Lower lobe of right lung (tissue), 2 donors: ENCODE measurements at regions not wholly inside any gene's neighbourhood (a gene's known extent, or its start where the extent isn't known, plus 50 kb on each side); places are given as distances from the start of the nearest gene placed in this dataset.

Experiments used
- ATAC-seq, 2 donors: fragments of 200-7000 bp; cut with Tn5 transposase; one replicate each; pipeline ENCODE4 v1.9.1; 2020 to 2022; ENCODE audit warnings: mild to moderate bottlenecking in 2 of 2, moderate library complexity in 2 of 2
- DNase-seq: peaks from one replicate; pipeline ENCODE4 v3.0.0-alpha.2; 2020
- H3K27ac ChIP-seq: fragments of 200-600 bp; one replicate; pipeline ENCODE4 v1.8.0; 2022
- H3K27me3 ChIP-seq: fragments of 200-600 bp; one replicate; pipeline ENCODE4 v1.8.0; 2022; ENCODE audit warnings: low read depth
- H3K36me3 ChIP-seq: fragments of 200-600 bp; one replicate; pipeline ENCODE4 v1.8.0; 2022; ENCODE audit warnings: mild to moderate bottlenecking
- H3K4me1 ChIP-seq: fragments of 200-600 bp; one replicate; pipeline ENCODE4 v1.8.0; 2022
- H3K4me3 ChIP-seq: fragments of 200-600 bp; one replicate; pipeline ENCODE4 v1.8.0; 2022; ENCODE audit warnings: mild to moderate bottlenecking
- H3K9me3 ChIP-seq: fragments of 200-600 bp; one replicate; pipeline ENCODE4 v1.8.0; 2022
- intact Hi-C: fragments of 100-400 bp; cut with DNase I; formaldehyde crosslinking; loops from one replicate; pipeline ENCODE4 v1.11.0; 2022
- TF ChIP-seq, protein P1 (sequence below): fragments of 200-600 bp; IDR thresholded peaks from one replicate; pipeline ENCODE4 v1.8.0; 2022; ENCODE audit warnings: antibody characterized with exemption, mild to moderate bottlenecking
- donor health status: DM: no; HTN: yes; CAD: no; lungs with severe emphysema.

DNA sequence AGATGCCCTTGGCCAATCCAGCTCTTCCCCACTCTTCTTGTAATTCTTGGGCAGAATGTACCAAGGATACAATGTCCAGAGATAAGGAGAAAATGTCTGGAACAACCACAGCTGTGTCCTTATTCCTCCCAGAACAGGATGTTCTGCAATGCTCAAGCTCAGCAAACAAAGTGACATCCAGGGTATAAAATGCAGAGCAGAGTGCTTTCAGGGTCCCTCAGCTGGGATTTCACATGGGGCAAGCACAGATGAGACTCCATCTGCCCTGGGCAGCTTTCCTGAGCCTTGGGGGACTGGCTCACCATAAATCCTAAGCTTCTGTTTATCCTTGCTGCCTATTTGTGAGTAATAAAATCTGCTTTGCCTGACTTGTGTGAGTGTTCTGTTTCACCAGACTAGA, 127.4 kb downstream of the VAPA start:
- Histone ChIP-seq H3K27me3 (no peaks in the 10 kb centered on the region), H3K9me3 (peaks cover 20% of the 10 kb centered on the region), H3K4me3 (no peak overlapping the region), H3K4me1 (peaks cover 4% of the 10 kb centered on the region), H3K27ac (peak overlapping the region; percentile 76), H3K36me3 (no peaks in the 10 kb centered on the region)
- peak; percentile 62 to 87 for ATAC-seq
- intact Hi-C loops: no loop called here
- no peak for DNase-seq
- TF ChIP-seq, protein P1, sequence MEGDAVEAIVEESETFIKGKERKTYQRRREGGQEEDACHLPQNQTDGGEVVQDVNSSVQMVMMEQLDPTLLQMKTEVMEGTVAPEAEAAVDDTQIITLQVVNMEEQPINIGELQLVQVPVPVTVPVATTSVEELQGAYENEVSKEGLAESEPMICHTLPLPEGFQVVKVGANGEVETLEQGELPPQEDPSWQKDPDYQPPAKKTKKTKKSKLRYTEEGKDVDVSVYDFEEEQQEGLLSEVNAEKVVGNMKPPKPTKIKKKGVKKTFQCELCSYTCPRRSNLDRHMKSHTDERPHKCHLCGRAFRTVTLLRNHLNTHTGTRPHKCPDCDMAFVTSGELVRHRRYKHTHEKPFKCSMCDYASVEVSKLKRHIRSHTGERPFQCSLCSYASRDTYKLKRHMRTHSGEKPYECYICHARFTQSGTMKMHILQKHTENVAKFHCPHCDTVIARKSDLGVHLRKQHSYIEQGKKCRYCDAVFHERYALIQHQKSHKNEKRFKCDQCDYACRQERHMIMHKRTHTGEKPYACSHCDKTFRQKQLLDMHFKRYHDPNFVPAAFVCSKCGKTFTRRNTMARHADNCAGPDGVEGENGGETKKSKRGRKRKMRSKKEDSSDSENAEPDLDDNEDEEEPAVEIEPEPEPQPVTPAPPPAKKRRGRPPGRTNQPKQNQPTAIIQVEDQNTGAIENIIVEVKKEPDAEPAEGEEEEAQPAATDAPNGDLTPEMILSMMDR: no peak

DNA sequence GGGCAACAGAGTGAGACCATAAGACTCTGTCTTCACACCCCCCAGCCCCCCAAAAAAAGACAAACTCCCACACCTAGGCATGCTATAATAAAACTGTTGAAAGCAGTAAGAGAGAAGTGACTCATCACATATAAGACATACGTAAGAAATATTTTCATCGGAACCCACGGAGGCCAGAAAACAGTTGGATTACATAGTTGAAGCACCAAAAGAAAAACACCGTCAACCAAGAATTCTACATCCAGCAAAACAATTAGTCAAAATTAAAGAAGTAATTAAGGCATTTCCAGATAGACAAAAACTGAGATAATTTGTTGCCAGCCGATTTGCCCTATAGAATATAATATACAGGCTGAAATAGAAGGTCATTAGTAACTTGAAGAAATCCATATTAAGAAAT, 128.7 kb downstream of the VAPA start:
- H3K9me3 ChIP-seq: peaks cover 20% of the 10 kb centered on the region
- intact Hi-C loops: no loop called here
- no peak overlapping the region for H3K4me3 ChIP-seq
- DNase-seq: no peak
- H3K27me3 ChIP-seq: no peaks in the 10 kb centered on the region
- H3K27ac ChIP-seq: peak overlapping the region; percentile 61
- no peak for ATAC-seq
- no peaks in the 10 kb centered on the region for H3K4me1 ChIP-seq
- no peaks in the 10 kb centered on the region for H3K36me3 ChIP-seq
- TF ChIP-seq, protein P1: no peak

DNA sequence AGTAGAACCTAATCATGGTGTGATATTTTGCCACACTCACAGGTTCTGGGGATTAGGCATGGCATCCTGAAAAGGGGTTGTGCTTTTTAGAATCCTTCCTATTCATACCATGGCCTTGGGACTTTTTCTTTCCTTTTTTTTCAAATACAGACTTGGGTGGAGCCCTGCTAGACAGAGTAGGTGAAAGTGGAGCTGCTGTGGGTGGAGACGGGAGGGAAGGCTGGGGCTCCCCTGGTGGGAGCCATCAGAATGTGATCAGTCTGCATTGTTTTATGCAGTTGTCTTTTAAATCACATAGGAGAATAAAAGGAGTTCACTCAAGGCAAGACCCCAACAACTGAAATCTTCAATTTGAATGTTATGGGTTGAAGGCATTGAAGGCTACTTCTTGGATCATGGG, 130.2 kb downstream of the VAPA start:
- intact Hi-C loops: no loop called here
- peak overlapping the region; percentile 7 for H3K27ac ChIP-seq
- H3K27me3 ChIP-seq: no peaks in the 10 kb centered on the region
- DNase-seq (no peak), ATAC-seq (no peak)
- H3K4me1 ChIP-seq: no peaks in the 10 kb centered on the region
- no peak overlapping the region for H3K4me3 ChIP-seq
- TF ChIP-seq, protein P1: no peak
- peaks cover 20% of the 10 kb centered on the region for H3K9me3 ChIP-seq
- no peaks in the 10 kb centered on the region for H3K36me3 ChIP-seq

DNA sequence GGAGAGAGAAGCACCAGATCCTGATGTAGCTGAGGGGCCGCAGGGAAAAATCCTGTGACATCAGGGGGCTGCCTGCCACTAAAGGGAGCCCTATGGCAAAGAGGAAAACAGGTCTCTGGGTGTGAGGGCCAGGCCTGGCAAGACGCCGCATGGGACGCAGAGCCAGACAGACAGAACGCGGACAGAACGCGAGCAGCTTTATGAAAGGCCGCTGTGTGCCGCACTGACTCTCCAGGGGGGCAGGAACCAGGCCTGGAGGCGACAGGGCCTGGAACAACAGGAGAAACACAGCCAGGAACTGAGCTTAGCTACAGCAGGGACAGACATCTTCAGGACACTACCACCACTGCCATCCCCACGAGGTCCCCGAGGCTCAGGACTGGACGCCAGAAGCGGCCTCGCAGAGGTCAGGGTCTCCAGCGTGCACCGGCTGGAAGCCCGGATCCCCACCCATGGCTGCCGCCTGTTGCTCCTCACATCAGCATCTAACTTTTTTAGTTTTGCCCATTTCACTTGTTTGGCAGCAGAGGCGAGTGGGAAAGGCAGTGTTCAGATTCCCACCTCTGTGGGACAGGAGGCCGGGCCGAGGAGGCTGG, 131.6 kb downstream of the VAPA start:
- H3K27ac ChIP-seq: peak overlapping the region; percentile 21
- intact Hi-C loops: no loop called here
- DNase-seq: no peak

DNA sequence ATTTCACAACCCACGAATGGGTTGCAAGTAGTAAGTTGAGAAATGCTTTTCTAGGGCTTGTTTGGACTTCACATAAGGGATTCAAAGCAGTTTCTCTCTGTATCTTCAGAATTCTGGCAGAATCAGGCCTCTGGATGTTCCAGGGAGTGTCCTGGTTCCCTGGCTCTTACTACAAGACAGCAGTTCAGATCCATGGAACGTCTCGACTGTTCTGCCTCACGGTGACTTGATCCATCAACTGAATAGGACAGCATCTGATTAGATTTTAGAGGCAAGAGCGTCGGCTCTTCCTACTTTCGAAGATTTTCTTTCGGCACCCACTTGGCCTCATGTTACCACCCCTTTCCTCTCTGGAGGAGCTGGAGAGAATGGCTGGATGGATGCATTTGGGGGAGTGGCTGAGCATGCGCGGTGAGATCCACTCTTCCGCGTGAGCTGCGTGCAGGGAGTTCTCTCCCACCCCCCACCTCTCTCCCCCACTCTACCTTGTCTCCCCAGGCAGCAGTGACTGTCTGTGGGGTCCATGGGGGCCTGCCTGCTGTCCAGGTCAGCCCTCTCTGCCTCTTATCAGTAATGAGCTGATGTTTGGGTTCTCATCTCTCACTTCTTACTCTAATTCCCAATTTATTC, 132.5 kb downstream of the VAPA start:
- no peak for ATAC-seq
- Histone ChIP-seq H3K4me3 (no peak overlapping the region), H3K9me3 (peaks cover 20% of the 10 kb centered on the region), H3K27me3 (no peaks in the 10 kb centered on the region), H3K4me1 (no peaks in the 10 kb centered on the region), H3K36me3 (no peaks in the 10 kb centered on the region), H3K27ac (peak overlapping the region; percentile 21)
- intact Hi-C loops: no loop called here
- DNase-seq: no peak
- TF ChIP-seq, protein P1: no peak

More for the DNA sequence above, 131.6 kb downstream of the VAPA start:
- TF ChIP-seq, protein P1: no peak
- no peaks in the 10 kb centered on the region for H3K27me3 ChIP-seq
- no peak overlapping the region for H3K4me3 ChIP-seq
- no peak for ATAC-seq
- peaks cover 20% of the 10 kb centered on the region for H3K9me3 ChIP-seq
- no peaks in the 10 kb centered on the region for H3K36me3 ChIP-seq
- H3K4me1 ChIP-seq: no peaks in the 10 kb centered on the region
